DMS 273 treated with DMSO at 0.1 percent for 48 hours (cell line): ENCODE measurements at regions not wholly inside any gene's neighbourhood (a gene's known extent, or its start where the extent isn't known, plus 50 kb on each side); places are given as distances from the start of the nearest gene placed in this dataset.

Experiments used
- DNase-seq: peaks from one replicate; lab custom pipeline; 2025; lab: John Stamatoyannopoulos, UW

DNA sequence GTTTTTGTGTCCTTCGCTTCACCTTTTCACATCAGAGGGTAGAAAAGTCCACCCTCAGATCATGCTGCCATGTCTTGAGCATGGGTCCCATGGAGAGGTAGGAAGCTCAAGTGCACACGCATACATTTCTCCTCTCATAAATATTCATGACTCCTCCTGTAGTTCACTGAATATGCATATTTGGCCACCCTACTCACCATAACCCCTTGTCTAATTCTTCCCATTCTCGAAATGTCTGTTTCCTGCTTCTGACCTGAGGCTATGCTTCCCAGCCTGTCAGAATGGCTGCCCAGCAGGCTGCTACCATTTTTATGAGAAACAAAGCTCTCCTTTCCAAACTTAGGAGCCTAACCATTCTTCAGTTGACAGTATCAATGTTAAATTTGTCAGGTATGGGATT, 86.5 kb downstream of the ADRA2C start:
- no peak for DNase-seq

DNA sequence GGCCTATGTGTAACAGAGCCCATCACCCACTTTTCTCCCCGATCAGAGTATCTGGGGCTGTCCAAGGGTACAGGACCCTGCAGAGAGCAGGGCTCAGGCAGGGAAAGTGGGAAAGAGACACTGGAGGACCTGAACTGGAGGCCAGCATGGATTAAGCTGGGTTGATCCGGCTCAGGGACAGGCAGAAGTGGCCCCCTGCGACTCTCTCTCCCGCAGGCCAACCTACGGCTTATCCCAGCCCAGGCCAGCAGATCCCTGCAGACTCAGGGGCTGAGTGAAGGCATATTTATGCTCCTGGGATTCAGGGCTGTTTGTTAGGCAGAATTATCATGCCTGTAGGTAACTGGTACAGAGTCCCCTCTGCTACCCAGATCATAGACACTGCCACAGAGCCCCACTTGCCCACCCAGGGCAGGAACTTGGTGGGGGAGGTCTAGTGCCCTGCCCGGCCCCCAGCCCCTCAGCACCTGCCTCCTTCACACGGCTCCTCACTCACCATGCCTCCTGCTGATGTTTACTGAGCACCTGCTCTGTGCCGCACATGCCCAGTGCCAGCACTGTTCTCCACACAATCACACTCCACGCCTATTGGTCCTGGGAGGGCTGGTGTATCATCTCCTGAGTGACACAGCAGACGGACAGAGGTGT, 87.3 kb downstream of the ADRA2C start:
- DNase-seq: no peak

DNA sequence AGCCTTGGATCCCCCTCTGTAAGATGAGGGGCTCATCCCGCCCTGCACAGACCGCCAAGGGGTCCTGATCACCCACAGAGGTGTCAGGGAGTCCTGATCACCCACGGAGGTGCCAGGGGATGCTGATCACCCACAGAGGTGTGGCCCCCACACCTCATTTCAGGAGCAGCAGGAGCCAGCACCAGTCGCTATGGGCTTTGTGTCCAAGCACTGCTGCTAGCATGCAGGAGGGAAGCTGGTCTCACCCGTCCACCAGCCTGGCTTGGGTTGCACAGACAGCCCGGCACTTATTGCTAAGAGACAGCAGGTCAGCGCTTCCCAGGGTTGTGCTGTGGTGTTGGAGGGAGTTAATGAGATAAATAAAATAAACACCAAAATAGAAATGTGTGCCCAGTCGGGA, 88.5 kb downstream of the ADRA2C start:
- no peak for DNase-seq

DNA sequence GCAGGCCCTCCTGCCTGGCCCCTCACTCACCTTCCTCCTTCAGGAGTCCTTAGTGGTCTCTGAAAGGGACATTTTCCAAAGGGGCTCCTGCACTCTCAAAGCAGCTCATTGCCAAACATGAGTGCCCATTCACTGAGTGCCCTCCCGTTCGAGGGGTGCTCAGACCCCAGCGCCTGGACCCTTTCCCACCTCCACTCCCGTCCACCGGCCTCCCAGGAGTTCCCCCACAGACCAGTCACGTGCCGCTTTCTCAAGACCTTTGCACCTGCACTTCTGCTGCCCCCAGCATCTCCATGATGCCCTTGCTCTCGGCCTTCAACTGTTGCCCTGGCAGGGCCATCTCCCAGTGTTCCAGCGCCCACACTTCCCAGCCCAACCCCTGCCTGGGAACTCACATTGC, 89.5 kb downstream of the ADRA2C start:
- DNase-seq: no peak

DNA sequence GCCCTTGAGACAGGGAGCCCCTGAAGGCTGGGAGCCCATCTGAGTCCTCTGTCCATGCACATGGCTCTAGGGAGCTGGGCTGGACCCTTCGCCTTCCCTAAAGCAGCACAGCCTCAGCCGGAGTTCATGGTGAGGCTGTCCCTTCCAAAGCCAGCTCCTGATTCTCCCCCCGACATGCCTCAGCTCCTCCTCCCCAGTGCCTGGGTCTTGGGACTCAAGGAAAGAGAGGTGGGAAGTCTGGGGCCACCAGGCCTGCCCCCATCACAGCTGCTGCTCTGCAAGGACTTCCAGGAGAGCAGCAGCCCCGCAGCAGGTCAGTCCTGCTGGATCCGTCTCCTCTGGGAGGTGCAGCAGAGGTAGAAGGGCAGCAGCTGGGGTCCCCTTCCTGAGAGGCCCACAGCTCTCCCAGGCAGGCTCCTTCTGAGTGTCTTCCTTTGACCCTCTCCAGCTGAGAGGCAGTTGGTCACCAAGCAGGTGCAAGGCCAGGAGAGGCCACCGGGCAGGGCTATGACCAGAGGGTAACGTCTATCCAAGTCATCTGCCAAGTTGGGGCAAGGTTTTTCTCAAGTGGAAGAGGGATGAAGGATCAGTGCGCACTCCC, 90.5 kb downstream of the ADRA2C start:
- no peak for DNase-seq

DNA sequence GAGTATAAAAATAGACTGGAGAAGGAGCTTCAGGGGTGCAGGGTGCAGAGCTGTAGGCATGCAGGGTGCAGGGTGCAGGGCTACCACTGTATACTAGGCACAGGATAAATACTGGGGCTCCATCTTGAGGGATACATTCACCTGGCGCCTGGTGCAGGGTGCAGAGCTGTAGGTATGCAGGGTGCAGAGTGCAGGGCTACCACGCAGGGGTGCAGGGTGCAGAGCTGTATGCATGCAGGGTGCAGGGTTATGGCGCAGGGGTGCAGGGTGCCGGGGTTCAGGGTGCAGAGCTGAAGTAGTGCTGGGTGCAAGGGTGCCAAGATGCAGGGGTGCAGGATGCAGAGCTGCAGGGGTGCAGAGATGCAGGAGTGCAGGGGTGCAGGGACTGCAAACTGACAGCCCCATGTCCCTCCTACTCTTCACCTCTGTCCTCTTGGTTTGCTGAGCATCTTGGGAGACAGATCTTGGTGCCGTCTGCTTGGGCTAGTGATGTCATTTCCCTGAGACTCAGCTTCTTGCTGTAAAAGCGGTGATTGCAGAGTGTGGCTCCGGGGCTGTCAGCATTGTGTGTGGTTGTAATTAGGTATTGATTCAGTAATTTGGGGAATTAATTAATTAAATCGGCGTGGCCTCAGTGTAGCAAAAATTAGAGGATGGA, 91.2 kb downstream of the ADRA2C start:
- no peak for DNase-seq

DNA sequence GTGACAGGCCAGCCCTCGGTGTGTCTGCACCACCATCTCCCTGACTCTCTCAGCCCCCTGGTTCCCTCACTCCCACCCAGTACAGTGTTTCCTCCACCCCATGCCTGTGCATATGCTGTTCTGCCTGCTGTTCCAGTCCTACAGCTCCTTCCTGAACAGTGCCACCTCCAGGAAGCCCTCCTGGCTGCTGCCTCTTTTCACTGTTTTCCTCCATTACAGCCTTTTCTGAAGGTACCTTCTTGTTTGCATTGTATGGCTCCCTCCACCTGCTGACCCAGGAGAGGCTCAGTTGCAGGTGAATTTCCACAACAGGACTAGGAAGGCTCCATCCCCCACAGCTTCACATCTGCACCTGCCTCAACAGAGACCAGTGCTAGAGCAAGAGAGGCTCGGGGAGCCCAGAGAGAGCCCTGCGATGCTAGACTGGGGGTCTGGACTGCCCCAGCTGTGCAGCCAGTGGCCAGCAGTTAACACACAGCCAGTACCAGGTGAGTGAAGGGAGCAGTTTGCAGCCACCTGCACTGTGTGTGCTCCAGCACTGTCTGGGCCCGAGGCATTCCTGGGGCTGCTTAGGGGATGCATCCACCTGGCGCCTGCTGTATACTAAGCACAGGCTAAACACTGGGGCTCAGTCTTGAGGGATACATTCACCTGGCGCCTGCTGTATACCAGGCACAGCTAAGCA, 92.0 kb downstream of the ADRA2C start:
- DNase-seq: no peak

DNA sequence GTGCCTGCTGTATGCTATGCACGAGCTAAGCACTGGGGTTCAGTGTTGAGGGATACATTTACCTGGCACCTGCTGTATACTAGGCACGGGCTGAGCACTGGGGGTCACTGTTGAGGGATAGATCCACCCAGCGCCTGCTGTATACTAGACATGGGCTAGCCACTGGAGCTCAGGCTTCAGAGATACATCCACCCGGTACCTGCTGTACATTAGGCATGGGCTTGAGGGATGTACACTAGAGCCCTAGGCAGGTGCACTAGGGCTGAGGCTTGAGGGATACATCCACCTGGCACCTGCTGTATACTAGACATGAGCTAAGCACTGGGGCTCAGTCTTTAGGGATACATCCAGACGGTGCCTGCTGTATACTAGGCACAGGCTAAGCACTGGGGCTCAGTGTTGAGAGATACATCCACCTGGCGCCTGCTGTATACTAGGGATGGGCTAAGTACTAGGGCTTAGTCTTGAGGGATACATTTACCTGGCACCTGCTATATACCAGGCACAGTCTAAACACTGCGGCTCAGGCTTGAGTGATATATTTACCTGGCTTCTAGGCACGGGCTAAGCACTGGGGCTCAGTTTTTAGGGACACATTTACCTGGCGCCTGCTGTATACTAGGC, 92.7 kb downstream of the ADRA2C start:
- DNase-seq: no peak

DNA sequence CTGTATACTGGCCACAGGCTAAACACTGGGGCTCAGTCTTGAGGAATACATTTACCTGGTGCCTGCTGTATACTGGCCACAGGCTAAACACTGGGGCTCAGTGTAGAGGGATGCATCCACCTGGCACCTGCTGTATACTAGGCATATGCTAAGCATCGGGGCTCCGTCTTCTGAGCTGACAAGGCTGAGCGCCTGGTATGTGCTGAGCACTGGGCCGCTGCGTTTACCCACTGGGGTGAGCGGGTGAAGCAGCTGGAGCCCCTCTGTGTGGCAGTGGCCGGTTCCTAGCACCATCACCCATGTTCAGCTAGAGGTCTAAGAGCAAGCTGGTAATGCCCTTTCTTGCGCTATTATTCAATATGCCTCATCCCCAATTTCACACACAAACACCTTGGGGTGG, 93.4 kb downstream of the ADRA2C start:
- DNase-seq: no peak

DNA sequence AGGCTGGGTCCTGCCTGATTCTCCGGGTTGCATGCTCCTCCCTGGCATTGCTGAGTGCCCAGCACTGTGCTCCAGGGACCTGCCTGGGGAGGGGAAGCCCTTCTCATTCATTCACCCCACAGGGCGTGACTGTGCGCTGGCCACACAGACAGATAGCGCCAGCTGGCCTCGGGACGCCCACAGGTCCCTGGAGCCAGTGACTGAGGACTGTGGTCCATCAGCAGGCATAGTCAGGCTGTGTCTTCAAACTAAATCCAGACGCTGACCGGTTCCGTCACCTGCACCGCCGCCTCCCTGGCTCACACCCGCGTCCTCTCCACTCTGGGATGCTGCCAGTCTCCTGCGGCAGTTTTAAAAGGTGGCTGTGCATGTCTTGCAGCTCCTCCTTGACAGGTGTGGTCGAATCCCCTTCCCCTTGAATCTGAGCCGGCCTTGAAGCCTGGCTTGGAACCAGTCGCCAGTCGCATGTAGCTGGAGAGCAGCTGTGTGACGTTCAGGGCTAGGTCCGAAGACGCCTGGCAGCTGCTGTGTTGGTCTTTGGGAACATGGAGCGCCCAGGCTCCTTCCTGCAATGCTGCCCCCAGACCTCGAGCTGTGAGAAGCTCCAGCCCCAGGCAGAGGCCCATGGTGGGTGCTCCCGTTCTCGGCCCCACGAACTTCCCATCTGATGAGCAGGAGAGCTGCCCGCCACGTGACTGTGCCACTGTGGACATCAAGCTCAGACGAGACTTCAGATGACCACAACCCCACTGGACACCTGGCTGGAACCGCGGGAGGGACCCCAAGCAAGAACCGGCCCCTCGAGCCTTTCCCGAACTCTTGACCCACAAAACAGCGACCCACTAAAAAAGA, 94.1 kb downstream of the ADRA2C start:
- DNase-seq: no peak

DNA sequence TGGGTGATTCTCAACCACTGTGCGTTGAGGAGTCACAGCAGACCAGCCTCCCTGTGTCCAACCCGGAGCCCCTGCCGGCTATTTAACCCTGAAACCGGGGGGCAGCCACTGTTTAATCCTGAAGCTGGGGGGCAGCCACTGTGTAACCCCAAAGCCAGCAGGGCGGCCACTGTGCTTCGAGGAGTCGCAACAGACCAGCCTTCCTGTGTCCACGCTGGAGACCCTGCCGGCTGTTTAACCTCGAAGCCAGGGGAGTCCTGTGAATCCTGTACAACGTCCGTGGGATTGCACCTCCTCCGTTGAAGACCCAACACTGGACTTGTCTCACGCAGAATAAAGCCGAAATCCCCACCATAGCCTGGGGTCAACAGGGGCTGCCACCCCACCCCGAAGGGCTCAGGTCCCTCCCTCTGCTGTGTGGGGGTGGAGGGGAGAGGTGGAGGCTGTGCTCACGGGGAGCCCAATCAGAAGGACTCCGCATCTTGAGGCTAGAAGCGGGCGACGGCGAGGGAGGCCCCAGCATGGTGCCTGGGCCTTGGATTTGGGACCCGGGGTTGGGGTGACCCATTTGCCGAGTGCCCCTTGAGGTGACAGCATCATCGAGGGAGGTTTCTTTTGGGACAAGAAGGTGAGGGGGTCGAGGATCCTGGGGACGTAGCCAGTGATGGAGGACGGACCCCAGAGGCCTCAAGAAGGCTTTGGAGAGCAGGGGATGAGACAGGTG, 94.9 kb downstream of the ADRA2C start:
- DNase-seq: no peak

DNA sequence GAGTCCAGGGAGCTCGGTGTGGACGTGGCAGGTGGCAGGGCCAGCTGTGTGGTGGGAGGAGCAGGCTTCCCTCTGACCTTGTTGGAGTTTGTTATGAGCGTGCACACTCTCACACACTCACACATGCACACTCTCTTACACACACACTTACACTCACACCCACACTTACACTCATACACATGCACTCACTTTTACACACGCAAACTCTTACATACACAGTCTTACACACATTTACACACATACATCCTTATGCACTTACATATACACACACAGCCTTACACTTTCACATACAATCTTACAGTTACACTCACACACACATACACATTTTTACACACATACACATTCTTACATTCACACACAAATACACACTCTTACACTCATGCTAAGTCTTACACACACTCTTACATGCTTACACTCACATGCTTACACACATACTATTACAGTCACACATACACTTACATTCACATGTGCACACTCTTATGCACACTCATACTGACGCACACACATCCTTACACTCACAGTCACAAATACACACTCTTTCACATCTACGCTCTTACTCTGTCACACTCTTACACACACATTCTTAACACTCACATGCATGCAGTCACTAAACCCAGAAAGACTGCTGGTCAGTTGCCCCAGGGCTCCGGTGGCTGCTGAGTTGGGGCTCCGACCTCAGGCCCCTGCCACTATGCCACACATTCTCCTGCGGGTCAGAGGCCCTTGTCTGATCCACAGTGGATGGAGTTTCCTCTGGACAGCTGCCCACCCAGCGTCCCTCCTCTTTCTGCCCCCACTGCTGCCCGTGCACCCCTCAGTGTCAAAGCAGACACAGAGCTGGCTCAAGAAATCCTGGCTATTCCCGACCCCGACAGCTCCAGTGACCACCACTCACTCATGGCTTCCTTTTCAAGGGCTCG, 95.8 kb downstream of the ADRA2C start:
- DNase-seq: no peak

DNA sequence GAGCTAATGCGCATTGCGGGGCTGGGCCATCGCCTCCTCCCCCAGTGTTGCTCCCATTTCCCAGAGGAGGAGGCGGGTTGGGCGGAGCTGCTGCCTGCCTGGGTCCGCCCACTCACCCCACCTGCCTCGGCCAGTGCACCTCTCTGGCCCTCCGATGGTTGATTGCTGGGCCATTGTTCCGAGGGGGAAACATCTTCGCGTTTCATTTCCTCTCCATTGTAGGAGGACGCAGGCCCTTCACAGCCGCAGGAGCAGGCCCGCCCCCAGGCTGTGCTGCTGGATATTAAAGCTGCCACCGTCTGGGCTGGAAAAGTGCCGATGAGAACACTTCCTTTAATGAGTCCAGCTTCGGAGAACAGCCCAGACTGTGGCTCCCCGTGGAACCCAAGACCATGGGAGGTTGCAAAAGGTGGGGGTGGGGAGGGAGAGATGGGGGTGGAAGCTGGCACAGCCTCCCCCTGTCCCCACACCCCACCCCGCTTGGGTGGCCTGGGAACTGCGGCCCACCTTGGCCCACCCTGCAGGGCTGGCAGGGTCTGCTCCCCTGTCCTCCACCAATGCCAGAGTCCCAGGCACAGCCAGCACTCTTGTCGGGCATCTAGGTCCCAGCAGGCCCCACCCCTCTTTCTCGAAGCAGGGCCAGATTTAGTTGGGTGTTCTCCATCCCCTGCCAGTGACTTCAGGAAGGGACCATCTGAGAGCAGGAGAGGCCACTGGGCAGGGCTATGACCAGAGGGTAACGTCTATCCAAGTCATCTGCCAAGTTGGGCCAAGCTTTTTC, 96.6 kb downstream of the ADRA2C start:
- DNase-seq: no peak

DNA sequence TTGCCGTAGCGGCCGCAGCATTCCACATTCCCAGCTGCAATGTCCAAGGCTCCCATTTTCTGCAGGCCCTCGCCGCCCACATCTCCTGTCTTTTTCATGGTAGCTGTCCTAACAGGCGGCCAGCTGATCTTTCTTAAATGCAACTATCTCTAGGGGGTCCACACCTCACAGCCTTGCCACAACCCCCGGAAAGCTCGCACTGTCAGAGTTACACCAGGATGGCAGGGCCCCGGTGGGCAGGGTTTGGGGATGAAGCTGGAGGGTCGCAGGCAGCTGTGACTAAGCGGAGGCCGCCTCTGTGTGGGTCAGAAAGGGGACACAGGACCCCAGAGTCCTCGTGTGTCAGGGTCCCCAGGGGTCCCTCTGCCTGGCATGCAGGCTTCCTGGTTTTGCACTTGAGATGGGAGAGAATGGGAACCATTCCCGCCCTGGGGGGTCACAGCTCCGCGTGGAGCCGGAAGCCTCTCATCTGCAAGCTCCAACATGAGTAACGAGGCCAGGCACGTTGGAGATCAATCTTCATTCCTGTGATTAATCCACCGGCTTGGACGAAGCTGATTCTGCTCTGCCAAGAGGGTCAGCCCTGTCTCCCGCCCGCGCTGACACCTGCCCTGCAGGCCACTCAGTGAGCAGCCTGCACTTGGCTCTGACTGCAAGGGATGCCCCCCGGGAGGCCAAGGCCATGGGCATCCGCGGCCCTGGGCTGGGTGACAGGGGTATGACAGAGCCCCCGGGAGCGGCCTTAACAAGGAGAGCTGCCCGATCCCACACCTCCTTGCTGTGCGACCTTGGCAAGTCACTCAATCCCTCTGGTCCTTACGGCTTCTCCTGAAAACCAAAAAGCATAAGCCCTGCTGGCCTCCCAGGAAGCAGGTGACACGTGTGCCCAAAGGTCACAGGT, 97.9 kb downstream of the ADRA2C start:
- DNase-seq: no peak

DNA sequence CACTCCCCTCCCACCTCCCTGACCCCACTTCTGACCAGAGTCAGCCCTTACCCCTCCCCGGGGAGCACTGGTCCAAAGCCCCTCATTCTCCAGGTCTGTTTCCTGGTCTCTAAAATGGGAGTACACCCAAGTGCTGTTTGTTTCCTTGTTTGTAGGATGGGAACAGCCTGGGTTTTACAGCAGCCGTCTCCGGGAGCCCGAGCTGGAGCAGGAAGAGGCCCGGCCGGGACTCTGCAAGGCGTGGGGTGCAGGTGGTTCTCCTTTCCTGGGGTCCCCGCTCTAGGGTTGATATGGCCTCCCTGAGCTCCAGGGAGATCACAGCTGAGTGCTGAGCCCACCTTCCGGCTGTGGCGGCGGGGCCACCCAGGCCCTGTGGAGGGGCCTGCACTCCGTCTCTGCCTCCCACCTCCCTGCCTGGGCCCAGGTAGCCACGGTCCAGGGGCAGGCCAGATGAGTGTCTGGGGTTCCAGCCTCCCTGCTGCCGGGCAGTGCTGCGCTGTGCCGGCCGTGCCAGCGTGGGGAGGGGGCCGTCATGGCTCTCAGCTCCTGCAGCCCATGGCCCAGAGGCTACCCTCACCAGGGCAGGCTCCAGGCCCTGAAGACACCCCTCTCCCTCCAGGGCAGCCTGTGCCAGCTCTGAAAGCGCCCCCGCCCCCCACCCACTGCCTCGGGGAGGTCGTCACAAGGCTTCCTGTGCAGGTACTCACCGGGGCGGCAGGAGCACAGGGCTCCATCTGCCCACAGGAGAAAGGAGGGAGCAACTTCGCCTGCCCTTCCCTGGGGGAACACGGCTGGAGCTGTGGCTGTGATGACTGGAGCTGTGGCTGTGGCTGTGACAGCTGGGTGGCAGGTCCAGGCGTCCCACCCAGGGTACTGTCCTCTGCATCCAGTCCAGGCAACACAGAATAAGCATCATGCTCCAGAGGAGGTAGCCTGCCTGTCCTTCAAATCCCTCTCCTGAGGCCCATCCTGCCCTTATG, 98.8 kb downstream of the ADRA2C start:
- no peak for DNase-seq

DNA sequence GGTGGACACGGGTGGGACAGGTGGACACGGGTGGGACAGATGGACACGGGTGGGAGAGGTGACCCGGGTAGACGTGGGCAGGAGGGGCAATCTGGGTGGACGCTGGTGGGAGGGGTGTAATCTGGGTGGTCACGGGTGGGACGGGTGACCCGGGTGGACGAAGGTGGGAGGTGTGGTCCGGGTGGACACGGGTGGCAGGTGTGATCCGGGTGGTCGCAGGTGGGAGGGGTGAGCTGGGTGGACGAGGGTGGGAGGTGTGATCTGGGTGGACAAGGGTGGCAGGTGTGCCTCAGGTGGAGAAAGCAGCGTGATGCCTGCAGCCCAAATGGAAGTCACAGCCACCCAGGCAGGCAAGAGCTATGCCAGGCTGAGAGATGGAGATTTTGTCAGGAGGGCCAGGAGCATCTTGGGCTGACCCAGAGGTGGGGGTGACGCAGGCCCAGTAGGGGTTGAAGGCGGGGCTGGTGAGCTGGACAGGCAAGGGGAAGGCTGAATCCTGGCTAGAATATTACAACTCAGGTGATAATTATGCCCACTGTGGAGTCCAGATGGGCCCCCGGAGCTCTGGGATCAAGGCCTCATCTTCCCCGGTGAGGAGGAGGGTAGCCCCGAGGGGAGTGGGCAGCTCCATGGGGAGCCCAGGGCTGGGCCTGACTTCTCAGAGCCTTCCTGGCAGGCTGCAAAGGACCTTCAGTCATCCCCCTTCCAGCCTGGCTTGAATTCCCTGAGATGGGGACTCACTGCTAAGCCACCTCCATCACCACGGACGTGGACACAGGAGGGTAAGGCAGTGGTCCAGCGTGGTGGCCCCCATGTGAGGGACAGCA, 100.0 kb downstream of the ADRA2C start:
- no peak for DNase-seq
